ENCODE measurements at regions not wholly inside any gene's neighbourhood (a gene's known extent, or its start where the extent isn't known, plus 50 kb on each side); places are given as distances from the start of the nearest gene placed in this dataset.

- no peak overlapping the region for H2AK9ac ChIP-seq (replicated peaks; ENCODE audit: low read depth, low read length, poor library complexity)
- no peak overlapping the region for H3K23ac ChIP-seq (ENCODE audit: low read depth, low read length)
- no peak overlapping the region for H3K18ac ChIP-seq (ENCODE audit: low read depth, low read length)
- no peak overlapping the region for H3K56ac ChIP-seq (ENCODE audit: extremely low read depth, insufficient read depth, low read length)
- intact Hi-C loops (cut with micrococcal nuclease) (no loop called here), dilution Hi-C loops (cut with HindIII; ENCODE audit: low sequenced_read_pairs, unreplicated experiment) (no loop called here), in situ Hi-C loops (cut with MboI; ENCODE audit: low sequenced_read_pairs) (no loop called here)
- H3K4ac ChIP-seq (ENCODE audit: low read depth, low read length) = no peak overlapping the region
- no TSS peak for BruUV-seq (replicated peaks)
- no peak overlapping the region for H4K91ac ChIP-seq (ENCODE audit: insufficient read depth, low read depth, low read length)
- no peaks in the 10 kb centered on the region for H3K9me1 ChIP-seq (ENCODE audit: insufficient read depth, low read length)
- no peaks in the 10 kb centered on the region for H3K36me3 ChIP-seq (ENCODE audit: control insufficient read depth, insufficient read depth, low read length)
- DNase-seq (no peak), ATAC-seq (ENCODE audit: low read depth) (no peak)
- ChIA-PET POLR2A (ENCODE audit: unreplicated experiment) (no interaction called here), CTCF (no interaction called here)
- H2AK5ac ChIP-seq (ENCODE audit: low read depth, low read length) = no peak overlapping the region
- no peak overlapping the region for H2BK20ac ChIP-seq (ENCODE audit: low read depth, low read length)
- no peak overlapping the region for H4K8ac ChIP-seq (ENCODE audit: low read depth in 2 of 2, low read length in 2 of 2)
- WGBS, 2 experiments (ENCODE audit: extremely low coverage in 2 of 2, insufficient read length in 1 of 2) = no CpG with 5 or more reads among the region's 2 CpGs
- H2AFZ ChIP-seq (replicated peaks; ENCODE audit: low read length, poor library complexity) = no peak overlapping the region
- no peak overlapping the region for H2BK5ac ChIP-seq (ENCODE audit: low read depth, low read length, poor library complexity, severe bottlenecking)
- no peak overlapping the region for H2BK120ac ChIP-seq (ENCODE audit: low read depth, low read length)
- TF ChIP-seq CHD1 (IDR thresholded peaks at IDR 0.05; ENCODE audit: low read depth, low read length) (no peak), MXI1 (IDR thresholded peaks at IDR 0.05; ENCODE audit: borderline replicate concordance, low read depth, low read length) (no peak), CTCF (conservative IDR thresholded peaks at IDR 0.05; ENCODE audit: low read depth, low read length) (no peak), NFE2L2 (IDR thresholded peaks at IDR 0.05; ENCODE audit: low read depth, low read length) (no peak), RAD21 (IDR thresholded peaks at IDR 0.05; ENCODE audit: low read length) (no peak)
- no peaks in the 10 kb centered on the region for H3K79me1 ChIP-seq (ENCODE audit: low read depth in 1 of 2, low read length in 2 of 2)
- H3K9ac ChIP-seq (ENCODE audit: low read depth, low read length) = no peak overlapping the region
- no peaks in the 10 kb centered on the region for H4K20me1 ChIP-seq (ENCODE audit: insufficient read depth, low read length)
- H3K4me3 ChIP-seq (ENCODE audit: insufficient read depth, low read depth, low read length) = no peak overlapping the region
- H3K9me3 ChIP-seq (ENCODE audit: control insufficient read depth, insufficient read depth, low read length) = no peaks in the 10 kb centered on the region
- no peak overlapping the region for H3K14ac ChIP-seq (replicated peaks; ENCODE audit: low read depth, low read length)
- H3K4me2 ChIP-seq (ENCODE audit: low read depth, low read length) = no peak overlapping the region
- H3K27ac ChIP-seq (ENCODE audit: insufficient read depth, low read length) = no peak overlapping the region
- no peaks in the 10 kb centered on the region for H3K27me3 ChIP-seq (ENCODE audit: control insufficient read depth, insufficient read depth, low read length)
- H3K4me1 ChIP-seq (ENCODE audit: control insufficient read depth, insufficient read depth, low read length) = no peaks in the 10 kb centered on the region
- H4K5ac ChIP-seq (ENCODE audit: low read depth, low read length) = no peak overlapping the region
- no peak overlapping the region for H2BK15ac ChIP-seq (ENCODE audit: low read depth, low read length)
These were observed 217.6 kb downstream of the PRR32 start for GRCh38 chrX:127037159-127037558.
